ENCODE measurements at regions not wholly inside any gene's neighbourhood (a gene's known extent, or its start where the extent isn't known, plus 50 kb on each side); places are given as distances from the start of the nearest gene placed in this dataset.

DNA sequence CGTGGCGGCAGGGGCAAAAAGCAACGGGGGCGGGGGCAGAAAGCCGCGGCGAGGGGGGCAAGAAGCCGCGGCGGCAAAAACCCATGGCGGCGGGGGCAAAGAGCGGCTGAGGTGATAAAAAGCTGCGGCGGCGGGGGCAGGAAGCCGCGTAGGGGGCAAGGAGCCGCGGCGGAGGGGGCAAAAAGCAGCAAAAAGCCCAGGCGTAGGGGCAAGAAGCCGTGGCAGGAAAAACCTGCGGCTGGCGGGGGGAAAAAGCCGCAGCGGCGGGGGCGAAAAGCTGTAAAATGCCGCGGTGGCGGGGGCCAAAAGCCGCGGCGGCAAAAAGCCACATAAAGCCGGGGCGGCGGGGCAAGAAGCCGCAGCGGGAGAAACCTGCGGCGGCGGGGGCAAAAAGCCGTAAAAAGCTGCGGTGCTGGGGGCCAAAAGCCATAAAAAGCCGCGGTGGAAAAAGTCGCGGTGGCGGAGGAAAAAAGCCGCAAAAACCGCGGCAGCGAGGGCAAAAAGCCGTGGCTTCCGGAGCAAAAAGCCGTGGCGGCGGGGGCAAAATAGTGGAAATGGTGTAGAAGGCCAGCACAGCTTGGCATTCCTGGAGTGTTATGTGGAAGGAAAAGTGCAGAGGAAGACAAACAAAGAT lies 487.8 kb downstream of the ZNF33B start:
- TF ChIP-seq, protein P1, sequence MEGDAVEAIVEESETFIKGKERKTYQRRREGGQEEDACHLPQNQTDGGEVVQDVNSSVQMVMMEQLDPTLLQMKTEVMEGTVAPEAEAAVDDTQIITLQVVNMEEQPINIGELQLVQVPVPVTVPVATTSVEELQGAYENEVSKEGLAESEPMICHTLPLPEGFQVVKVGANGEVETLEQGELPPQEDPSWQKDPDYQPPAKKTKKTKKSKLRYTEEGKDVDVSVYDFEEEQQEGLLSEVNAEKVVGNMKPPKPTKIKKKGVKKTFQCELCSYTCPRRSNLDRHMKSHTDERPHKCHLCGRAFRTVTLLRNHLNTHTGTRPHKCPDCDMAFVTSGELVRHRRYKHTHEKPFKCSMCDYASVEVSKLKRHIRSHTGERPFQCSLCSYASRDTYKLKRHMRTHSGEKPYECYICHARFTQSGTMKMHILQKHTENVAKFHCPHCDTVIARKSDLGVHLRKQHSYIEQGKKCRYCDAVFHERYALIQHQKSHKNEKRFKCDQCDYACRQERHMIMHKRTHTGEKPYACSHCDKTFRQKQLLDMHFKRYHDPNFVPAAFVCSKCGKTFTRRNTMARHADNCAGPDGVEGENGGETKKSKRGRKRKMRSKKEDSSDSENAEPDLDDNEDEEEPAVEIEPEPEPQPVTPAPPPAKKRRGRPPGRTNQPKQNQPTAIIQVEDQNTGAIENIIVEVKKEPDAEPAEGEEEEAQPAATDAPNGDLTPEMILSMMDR (IDR thresholded peaks at IDR 0.05): no peak
- TF ChIP-seq POLR2A (IDR thresholded peaks at IDR 0.05): no peak
